Activated CD4-positive, alpha-beta T cell treated with anti-CD3 and anti-CD28 coated beads for 1 hour (primary cell): ENCODE measurements at regions not wholly inside any gene's neighbourhood (a gene's known extent, or its start where the extent isn't known, plus 50 kb on each side); places are given as distances from the start of the nearest gene placed in this dataset.
A peak's percentile ranks its signal among the peaks of the same experiment; 100 is the strongest.
"Not testable (repeated sequence)": the region's sequence is repeated elsewhere in the genome, so short reads cannot be mapped to it uniquely, and the experiment has no call there.

Experiments used
- DNase-seq: peaks from one replicate; pipeline ENCODE4 v3.0.0-alpha.2; 2020

DNA sequence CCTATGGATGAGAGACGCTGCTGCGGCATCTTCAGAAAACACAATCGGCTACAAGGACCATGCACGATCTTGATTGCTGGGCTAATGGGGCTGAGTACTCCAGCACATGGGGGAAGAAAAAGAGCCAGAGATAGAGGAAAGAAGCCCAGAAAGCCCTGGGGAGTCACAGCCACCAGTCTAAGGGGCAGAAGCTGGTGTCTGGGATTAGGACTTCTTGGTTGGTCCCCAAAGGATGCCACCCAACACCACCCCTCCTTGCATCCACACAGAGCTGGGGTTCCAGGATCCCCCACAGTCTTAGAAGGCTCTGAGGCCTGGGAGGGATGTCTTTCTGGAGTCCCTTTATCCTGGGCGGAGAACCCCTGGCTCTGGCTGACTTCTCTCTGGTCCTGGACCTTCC is 98.4 kb upstream of the TARDBP start:
- DNase-seq = no peak

- no peak for DNase-seq
These were observed 96.9 kb upstream of the TARDBP start for GRCh38 chr1:10915594-10915993.

- DNase-seq = no peak
These were observed 96.1 kb upstream of the TARDBP start for GRCh38 chr1:10916311-10916710.

DNA sequence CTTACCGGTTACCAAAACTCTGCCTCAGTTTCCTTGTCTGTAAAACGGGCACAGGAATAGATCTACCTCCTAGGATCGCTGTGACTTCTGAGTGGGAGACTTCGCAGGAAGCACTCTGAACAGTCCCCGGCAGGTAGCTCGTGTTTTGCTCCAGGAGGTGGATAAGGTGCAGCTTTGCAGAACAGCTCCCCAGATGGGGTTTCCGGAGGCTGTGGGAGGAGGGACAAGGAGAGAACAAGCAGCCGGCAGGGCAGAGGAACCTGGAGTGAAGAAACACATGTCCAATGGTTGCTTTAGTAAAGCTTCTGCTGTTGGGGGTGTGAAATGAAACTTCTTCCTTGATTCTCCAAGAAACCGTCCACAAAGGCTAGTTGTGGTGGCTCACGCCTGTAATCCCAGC is 95.5 kb upstream of the TARDBP start:
- no peak for DNase-seq

- no peak for DNase-seq
These were observed 94.7 kb upstream of the TARDBP start for GRCh38 chr1:10917513-10918454.

DNA sequence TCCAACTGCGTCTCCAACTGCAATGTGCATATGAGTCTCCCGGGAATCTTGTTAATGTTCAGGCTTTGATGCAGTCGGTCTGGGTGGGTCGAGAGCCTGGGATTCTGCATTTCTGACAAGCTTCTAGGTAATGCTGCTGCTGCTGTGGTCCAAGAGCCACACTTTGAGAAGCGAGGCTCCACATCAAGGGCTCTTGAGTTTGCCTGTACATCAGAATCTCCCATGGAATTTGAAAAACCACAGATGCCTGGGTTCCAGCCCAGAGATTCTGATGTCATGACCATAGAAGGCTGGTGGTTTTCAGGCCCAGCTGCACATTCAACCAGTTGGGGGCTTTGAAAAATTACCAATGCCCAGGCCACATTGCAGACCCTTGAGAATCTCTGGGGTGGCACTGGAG is 93.9 kb upstream of the TARDBP start:
- no peak for DNase-seq

DNA sequence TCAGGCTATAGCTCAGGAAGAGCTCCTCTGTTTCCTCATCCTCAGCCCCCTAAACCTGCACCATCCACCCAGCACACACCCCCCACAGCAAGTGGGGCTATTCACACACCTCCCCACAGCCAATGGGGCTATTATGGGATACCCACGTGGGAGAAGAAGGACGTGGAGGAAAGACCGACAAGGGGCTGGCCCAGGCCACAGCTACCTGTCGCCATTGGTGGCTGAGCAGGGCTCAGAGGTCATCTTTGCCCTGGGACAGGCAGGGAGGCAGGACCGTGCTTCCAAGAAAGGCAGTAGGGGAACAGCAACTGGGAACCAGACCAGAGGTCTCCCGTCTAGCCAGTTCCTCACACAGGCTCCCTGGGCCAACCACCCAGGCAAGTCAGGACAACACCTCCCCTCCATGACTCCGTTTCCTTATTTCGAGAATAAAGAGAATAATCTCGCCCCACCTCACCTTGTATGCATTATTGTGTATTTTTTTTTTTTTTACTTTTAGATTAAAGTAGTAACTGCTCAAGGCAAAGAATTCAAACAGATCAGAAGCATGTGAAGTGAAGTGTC is 92.3 kb upstream of the TARDBP start:
- DNase-seq = no peak

GRCh38 chr1:10922315-10923060 is 90.0 kb upstream of the TARDBP start:
- not testable (repeated sequence) for DNase-seq

DNA sequence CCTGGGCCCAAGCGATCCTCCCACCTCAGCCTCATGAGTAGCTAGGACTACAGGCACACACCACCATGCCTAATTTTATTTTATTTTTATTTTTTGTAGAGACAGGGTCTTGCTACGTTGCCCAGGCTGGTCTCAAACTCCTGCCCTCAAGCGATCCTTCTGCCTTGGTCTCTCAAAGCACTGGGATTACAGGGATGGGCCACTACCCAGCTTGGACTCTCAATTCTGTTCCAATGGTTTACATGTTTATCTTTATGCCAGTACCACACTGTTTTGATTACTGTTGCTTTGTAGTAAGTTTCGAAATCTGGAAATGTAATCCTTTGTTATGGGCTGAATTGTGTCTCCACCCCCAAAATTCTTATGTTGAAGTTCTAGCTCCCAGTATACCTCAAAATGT is 88.4 kb upstream of the TARDBP start:
- no peak for DNase-seq

DNA sequence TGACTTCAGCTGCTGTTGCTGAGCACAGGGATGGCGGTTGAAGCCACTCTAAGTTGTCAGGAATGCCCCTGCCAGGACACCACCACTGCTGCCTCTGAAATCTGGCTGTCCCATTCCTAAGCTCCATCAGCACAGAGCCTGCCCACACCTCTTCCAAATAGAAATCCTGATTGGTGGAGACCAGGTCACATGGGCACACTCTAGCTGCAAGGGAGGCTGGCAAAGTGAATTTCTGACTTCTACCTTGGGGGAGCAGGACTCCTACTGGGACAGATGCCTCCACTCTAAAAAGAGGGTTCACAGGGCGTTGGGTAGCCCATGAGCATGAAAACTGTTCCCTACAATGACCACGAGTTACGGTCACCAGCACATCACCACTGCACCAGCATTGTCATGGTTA is 83.8 kb upstream of the TARDBP start:
- no peak for DNase-seq

- no peak for DNase-seq
These were observed 80.4 kb upstream of the TARDBP start for GRCh38 chr1:10932088-10932487.

DNA sequence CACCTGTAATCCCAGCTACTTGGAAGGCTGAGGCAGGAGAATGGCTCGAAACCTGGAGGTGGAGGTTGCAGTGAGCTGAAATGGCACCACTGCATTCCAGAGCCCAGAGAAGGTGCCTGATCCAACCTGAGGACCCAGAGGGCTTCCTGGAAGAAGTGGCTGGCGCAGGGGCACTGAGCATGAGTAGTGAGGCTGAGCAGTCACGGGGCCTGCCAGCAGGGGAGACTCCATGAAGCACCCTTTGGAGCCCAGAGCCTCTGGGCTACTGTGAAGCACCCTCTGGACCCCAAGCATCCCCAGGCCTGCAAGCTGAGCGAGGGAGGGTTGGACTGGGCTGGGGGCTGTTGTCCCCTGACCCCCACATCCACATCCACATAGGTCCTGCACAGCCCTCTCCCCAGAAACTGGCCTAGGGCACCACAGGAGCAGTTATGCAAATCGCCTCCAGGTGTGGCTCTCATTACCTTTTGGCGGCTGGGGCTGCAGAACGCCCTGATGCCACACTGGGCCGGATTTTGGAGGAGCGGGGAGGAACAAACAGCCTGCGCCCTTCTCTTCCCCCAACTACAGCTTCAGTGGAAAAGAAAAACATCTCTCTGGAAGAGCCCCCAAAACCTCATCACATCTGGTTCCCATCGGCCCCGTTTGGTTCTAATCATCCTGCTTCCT is 78.2 kb upstream of the TARDBP start:
- DNase-seq = no peak

DNA sequence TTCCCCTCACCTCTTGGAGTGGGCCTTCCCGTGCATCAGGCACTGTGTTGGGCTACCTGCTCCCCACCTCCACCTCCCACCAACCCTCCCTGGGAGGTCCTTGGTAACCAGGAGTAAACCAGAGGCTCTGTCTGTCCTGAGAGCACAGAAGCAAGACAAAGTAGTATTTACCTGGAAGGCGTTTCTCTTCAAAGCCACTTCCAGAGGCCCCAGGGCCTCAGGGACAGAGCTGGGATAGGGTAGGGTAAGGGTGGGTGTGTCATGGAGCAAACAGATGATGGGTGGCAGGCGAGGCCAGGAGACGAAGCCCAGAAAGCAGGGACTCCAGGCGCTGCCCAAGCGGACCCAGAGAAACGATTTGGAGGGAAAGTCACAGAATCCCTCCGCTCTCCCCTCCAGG is 77.2 kb upstream of the TARDBP start:
- DNase-seq = no peak

DNA sequence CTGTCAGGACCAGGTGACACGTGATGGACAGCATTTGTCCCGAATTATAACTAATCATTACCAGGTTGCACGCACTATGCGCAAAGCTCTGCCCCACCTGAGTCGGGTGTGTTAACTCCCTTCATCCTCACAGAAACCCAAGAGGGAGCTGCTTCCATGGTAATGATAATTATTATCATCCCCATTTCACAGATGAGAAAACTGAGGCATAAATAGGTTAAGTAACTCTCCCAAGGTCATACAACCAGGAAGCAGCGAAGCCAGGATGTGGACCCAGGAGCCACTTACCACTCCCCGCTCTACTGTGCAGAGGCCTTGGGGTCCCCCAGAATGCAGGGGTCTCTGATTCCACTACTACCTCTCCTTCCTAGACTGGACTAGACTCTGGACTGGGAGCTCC is 76.7 kb upstream of the TARDBP start:
- no peak for DNase-seq

DNA sequence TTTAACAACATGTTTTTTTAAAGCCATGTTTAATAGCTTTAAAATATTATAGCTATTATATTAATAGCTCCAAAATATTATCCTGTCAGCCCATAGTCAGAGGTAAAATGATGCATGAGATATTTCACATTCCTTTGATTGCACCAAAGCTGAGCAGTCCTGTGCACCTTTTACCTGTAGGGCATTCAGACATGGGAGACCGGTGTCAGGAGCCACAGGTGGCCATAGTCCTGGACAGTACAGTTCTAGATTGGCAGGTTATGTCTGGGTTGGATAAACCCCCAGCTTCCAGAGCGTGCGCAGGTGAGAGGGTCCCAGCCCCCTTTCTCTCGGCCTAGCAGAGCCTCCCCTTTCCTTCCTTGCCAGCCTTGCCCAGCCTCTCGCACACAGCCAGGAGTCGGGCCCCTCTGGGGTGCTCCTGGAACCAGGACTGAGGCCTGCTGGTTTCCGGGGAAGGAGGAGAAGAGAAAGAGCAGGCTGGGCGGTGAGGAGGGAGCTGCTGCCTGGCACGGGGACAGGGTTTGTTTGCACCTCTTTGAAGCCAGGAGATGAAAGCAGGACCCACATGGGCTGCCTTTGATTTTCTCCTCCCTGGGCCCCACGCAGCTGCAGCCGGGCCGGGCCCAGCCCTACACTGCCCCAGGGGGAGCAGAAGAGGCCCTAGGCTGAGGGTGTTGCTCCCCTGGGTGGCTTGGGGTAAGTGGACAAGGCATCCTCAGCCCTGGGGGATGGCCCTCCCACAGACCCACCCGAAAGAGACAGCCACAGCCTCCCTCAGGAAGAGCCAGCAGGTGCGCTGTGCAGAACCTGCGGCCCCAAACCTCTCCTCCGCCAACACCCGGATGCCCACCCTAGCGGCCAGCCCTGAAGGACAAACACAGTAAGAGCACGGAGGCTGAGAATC is 75.2 kb upstream of the TARDBP start:
- DNase-seq = no peak

GRCh38 chr1:10938741-10939417 is 73.6 kb upstream of the TARDBP start:
- DNase-seq = no peak

GRCh38 chr1:10939654-10940450 is 72.6 kb upstream of the TARDBP start:
- DNase-seq = no peak

- DNase-seq = no peak
These were observed 72.0 kb upstream of the TARDBP start for GRCh38 chr1:10940451-10940804.

- DNase-seq = no peak
These were observed 71.6 kb upstream of the TARDBP start for GRCh38 chr1:10940838-10941237.

DNA sequence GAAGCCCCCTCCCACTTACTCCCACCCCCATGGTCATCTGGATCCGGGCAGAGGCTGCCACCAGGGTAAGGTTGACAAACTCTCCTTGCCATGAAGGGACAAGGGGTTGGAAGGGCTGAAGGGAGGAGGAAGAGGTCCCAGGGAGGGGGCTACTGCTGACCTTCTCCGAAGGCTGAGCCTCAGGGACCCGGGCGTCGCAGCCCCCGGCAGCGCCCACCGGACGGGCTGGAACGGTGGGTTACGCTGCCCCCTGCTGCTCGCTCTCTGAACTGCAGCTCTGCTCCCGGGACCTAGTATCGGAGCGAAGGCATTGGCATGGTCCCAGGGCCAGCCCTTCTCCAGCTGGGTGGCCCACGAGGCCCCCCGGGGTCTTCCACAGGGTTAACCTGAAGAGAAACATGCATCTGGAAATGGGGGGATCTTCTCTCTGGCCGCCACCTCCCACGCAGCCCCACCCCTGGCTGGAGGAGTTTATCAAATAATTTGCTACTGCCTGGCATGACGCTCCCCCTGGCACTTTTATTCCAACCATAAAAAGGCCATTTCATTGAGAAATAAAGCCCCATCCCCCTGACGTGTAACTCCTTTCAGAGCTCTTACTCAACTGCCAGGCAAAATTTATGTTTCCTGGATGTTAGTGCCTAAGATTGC is 70.4 kb upstream of the TARDBP start:
- peak; percentile 50 for DNase-seq
